K562 (cell line): ENCODE measurements at regions not wholly inside any gene's neighbourhood (a gene's known extent, or its start where the extent isn't known, plus 50 kb on each side); places are given as distances from the start of the nearest gene placed in this dataset.

Experiments
- ATF4 ChIP-seq: fragments of 450-650 bp; formaldehyde crosslinking; IDR thresholded peaks from 2 replicates; pipeline ENCODE4 v1.4.0; 2022; ENCODE audit warnings: mild to moderate bottlenecking, moderate library complexity
- BRD9 ChIP-seq: fragments of 450-650 bp; IDR thresholded peaks from 2 replicates; pipeline ENCODE4 v1.6.1; 2018; ENCODE audit warnings: low read depth; ENCODE audit not compliant: partially characterized antibody
- CCAR2 ChIP-seq: fragments of 200-400 bp; formaldehyde crosslinking; IDR thresholded peaks from 2 replicates; pipeline ENCODE4 v1.6.1; 2017; ENCODE audit warnings: mild to moderate bottlenecking, low read depth, low read length
- CCNT2 ChIP-seq: IDR thresholded peaks from 2 replicates; pipeline ENCODE4 v1.6.1; 2011; ENCODE audit warnings: borderline replicate concordance, low read depth, mild to moderate bottlenecking, moderate library complexity, mixed read lengths, low read length; ENCODE audit not compliant: insufficient read length; ENCODE audit errors: extremely low read depth
- COPS2 ChIP-seq: fragments of 450-650 bp; conservative IDR thresholded peaks from 2 replicates; pipeline ENCODE4 v1.6.1; 2016; ENCODE audit warnings: mild to moderate bottlenecking, moderate library complexity
- CTBP1 ChIP-seq: fragments of 450-650 bp; IDR thresholded peaks from 2 replicates; pipeline ENCODE4 v1.6.1; 2016; ENCODE audit warnings: borderline replicate concordance
- ESRRA ChIP-seq: fragments of 450-650 bp; IDR thresholded peaks from 2 replicates; pipeline ENCODE4 v1.6.1; 2014; ENCODE audit warnings: low read depth, mild to moderate bottlenecking, moderate library complexity, borderline replicate concordance
- GABPA ChIP-seq: fragments of 200-800 bp; sonication (Bioruptor generic); conservative IDR thresholded peaks from 2 replicates; pipeline ENCODE4 v1.6.1; 2016; ENCODE audit warnings: low read depth, missing genetic modification characterization, missing compliant biosample characterization
- GABPB1 ChIP-seq: sonication (generic); formaldehyde crosslinking; IDR thresholded peaks from 2 replicates; pipeline ENCODE4 v1.8.0; 2022; ENCODE audit warnings: mild to moderate bottlenecking, missing genetic modification reagents
- GTF2A2 ChIP-seq: IDR thresholded peaks from 2 replicates; pipeline ENCODE4 v1.6.1; 2016; ENCODE audit warnings: mild to moderate bottlenecking, missing genetic modification characterization, missing compliant biosample characterization
- GTF2E2 ChIP-seq: fragments of 200-800 bp; sonication (Bioruptor generic); IDR thresholded peaks from 2 replicates; pipeline ENCODE4 v1.6.1; 2016; ENCODE audit warnings: missing genetic modification characterization, missing compliant biosample characterization
- HES1 ChIP-seq: fragments of 450-650 bp; IDR thresholded peaks from 2 replicates; pipeline ENCODE4 v1.6.1; 2016; ENCODE audit warnings: low read depth, mild to moderate bottlenecking, moderate library complexity
- HEY1 ChIP-seq: fragments of 250-450 bp; sonication (Bioruptor Pico); IDR thresholded peaks from 2 replicates; pipeline ENCODE4 v1.5.0; 2020; ENCODE audit warnings: mild to moderate bottlenecking, moderate library complexity, borderline replicate concordance
- IFI16 ChIP-seq: fragments of 250-450 bp; sonication (Bioruptor Pico); IDR thresholded peaks from 2 replicates; pipeline ENCODE4 v2.1.2; 2022; ENCODE audit warnings: mild to moderate bottlenecking, inconsistent platforms
- JUNB ChIP-seq: fragments of 450-650 bp; formaldehyde crosslinking; conservative IDR thresholded peaks from 2 replicates; pipeline ENCODE4 v1.4.0; 2020; ENCODE audit warnings: mild to moderate bottlenecking
- MAZ ChIP-seq, 2 experiments: fragments of 450-650 bp in 1 of 2; sonication (generic) in 1 of 2; formaldehyde crosslinking; IDR thresholded peaks in 1 of 2; conservative IDR thresholded peaks in 1 of 2; 2 replicates each; pipeline versions ENCODE4 v1.4.0 to v1.5.0; 2020; ENCODE audit warnings: mild to moderate bottlenecking in 1 of 2, missing genetic modification reagents in 1 of 2
- MCM2 ChIP-seq: fragments of 450-650 bp; IDR thresholded peaks from 2 replicates; pipeline ENCODE4 v1.6.1; 2017; ENCODE audit warnings: low read depth, mild to moderate bottlenecking
- MTA2 ChIP-seq: fragments of 450-650 bp; IDR thresholded peaks from 2 replicates; pipeline ENCODE4 v1.6.1; 2016; ENCODE audit warnings: low read depth
- NR2C2 ChIP-seq, 2 experiments: fragments of 200-800 bp in 1 of 2; sonication (Bioruptor generic) in 1 of 2; sonication (generic) in 1 of 2; formaldehyde crosslinking in 1 of 2; IDR thresholded peaks; 2 replicates each; pipeline versions ENCODE4 v1.6.1 to v1.8.0; 2016 to 2022; ENCODE audit warnings: mild to moderate bottlenecking in 1 of 2, missing compliant biosample characterization in 1 of 2, missing genetic modification characterization in 1 of 2, missing genetic modification reagents in 1 of 2
- POLR2A ChIP-seq: fragments of 450-650 bp; conservative IDR thresholded peaks from 2 replicates; pipeline ENCODE4 v1.6.1; 2016
- RBM22 ChIP-seq: fragments of 200-400 bp; formaldehyde crosslinking; IDR thresholded peaks from 2 replicates; pipeline ENCODE4 v1.6.1; 2018; ENCODE audit warnings: low read length, low read depth; ENCODE audit not compliant: poor library complexity, severe bottlenecking
- ZEB2 ChIP-seq: fragments of 450-650 bp; IDR thresholded peaks from 2 replicates; pipeline ENCODE4 v1.6.1; 2016
- ZNF57 ChIP-seq: fragments of 450-650 bp; formaldehyde crosslinking; IDR thresholded peaks from 2 replicates; pipeline ENCODE4 v1.4.0; 2020; ENCODE audit warnings: mild to moderate bottlenecking, moderate library complexity
- TF ChIP-seq, protein P1 (sequence below): sonication (generic); formaldehyde crosslinking; IDR thresholded peaks from 2 replicates; pipeline ENCODE4 v1.9.0; 2022; ENCODE audit warnings: mild to moderate bottlenecking, missing genetic modification reagents

DNA sequence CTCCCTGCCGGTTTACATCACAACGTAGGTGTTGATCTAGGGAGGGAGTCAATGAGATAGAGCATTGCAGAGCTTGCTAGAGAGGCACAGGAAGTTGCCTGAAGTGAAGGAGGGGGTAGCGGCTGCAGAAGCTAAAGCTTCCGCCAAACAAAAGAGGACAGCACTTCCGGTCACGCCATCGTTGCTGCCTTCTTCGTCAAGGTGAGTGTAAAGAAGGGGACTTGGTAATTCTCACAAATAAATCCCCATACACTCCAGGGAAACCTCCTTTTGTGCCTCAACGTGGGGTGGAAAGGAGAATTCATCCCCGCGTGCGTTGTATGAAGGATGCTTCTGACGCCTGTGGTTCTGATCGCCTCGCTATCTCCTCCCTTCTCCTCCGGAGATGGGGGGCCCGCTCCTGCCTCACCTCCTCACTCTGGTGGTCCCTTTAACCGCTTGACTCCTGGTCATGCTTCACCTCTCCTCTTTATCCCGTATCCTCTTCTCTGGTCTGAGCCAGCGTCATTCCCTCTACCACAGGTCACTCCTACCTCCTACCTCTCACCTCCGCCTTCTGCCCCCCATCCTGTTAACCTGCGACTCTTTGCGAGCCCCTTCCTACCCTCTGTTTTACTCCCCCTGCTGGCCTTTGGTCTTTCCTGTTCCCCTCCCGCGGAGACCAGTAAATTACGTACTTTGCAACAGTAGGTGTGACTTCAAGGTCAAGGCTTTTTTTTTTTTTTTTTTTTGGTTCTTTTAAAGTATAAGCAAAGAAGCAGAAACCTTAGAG is 59.9 kb downstream of the GSPT2 start (continued):
- TF ChIP-seq, protein P1, sequence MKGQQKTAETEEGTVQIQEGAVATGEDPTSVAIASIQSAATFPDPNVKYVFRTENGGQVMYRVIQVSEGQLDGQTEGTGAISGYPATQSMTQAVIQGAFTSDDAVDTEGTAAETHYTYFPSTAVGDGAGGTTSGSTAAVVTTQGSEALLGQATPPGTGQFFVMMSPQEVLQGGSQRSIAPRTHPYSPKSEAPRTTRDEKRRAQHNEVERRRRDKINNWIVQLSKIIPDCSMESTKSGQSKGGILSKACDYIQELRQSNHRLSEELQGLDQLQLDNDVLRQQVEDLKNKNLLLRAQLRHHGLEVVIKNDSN (CRISPR knock-in tag): no peak
- TF ChIP-seq HEY1 (CRISPR knock-in tag) (no peak), HES1 (no peak), ZEB2 (peak; percentile 43; the same call in 1 of the 2 replicates), CCAR2 (no peak), NR2C2 (CRISPR knock-in tag; IDR thresholded peaks at IDR 0.05) (no peak), NR2C2 (tag; IDR thresholded peaks at IDR 0.05) (peak; percentile 9; the same call in 1 of the 2 replicates), JUNB (no peak), CCNT2 (no peak), RBM22 (no peak), CTBP1 (no peak; the same call in 1 of the 2 replicates), ESRRA (peak; percentile 87), COPS2 (no peak), MCM2 (no peak), MAZ (CRISPR knock-in tag; conservative IDR thresholded peaks at IDR 0.05 in 1 of 2, IDR thresholded peaks at IDR 0.05 in 1 of 2) (no peak), BRD9 (no peak), GABPB1 (CRISPR knock-in tag) (peak; percentile 44; the same call in 1 of the 2 replicates), GABPA (tag) (peak; percentile 93), MTA2 (no peak), GTF2A2 (tag) (no peak), IFI16 (CRISPR knock-in tag) (no peak), ATF4 (no peak), ZNF57 (no peak), POLR2A (peak; percentile 59), GTF2E2 (tag) (no peak)
